HG03354 (cell line): ENCODE measurements at regions not wholly inside any gene's neighbourhood (a gene's known extent, or its start where the extent isn't known, plus 50 kb on each side); places are given as distances from the start of the nearest gene placed in this dataset.
A peak's percentile ranks its signal among the peaks of the same experiment; 100 is the strongest.

Source experiments
- ATAC-seq: cut with Tn5 transposase; IDR thresholded peaks from one replicate; pipeline ENCODE4 v1.9.1; 2021; ENCODE audit warnings: mild to moderate bottlenecking; ENCODE audit not compliant: unreplicated experiment, poor library complexity, severe bottlenecking

DNA sequence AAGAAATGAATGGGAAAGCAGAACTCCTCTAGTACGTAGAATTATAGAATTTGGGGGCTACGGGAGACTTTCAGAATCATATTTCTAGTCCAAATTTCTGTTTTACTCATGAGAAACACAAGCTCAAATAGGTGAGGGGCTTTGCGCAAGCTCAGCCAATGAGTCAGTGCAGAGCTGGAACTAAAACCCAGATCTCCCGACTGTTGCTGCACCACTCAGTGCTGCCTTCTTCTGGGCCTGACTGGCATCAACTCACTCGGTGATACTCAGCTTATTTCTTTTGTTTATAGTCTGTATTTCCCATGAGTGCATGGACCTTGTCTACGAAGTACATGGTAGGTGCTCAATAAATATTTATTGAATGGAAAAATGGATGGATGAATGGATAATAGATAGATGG is 280.2 kb downstream of the CDK5RAP2 start:
- no peak for ATAC-seq

DNA sequence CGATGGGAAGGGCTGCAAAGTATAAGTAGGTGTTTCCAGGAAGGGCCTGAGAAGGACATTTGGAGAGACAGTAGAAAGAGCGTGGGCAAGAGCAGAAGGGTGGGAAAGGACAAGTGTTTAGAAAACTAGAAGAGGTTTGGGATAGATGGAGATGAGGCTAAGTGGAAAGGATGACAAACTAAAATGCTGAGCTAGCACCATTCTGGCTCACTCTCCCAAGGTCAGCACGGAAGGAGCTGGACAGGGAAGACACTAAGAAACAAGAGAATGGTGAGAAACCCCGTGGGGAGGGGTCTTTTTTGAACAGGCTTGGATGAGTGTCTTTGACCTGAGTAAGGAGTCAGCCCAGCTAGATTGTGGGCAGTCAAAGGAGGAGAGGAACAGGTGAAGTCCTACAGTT is 286.0 kb downstream of the CDK5RAP2 start:
- no peak for ATAC-seq

DNA sequence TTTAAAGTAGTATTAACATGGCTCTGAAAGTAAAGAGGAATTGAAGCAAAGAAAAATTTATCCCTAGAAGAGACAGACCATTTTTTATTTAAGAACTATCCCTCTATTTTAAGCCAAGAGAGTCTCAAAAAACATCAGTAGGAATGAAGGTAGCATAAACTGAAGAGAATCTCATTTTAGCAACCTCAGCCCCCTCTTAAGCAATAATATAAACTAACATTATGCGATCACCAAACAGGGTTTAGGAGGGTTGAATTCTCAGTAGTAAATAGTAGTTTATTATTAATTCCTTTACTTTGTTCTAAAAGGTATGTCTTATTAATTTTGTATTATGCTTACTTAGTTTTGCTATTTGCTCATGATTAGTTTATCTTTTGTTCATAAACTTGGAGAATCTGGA is 287.4 kb downstream of the CDK5RAP2 start:
- no peak for ATAC-seq

DNA sequence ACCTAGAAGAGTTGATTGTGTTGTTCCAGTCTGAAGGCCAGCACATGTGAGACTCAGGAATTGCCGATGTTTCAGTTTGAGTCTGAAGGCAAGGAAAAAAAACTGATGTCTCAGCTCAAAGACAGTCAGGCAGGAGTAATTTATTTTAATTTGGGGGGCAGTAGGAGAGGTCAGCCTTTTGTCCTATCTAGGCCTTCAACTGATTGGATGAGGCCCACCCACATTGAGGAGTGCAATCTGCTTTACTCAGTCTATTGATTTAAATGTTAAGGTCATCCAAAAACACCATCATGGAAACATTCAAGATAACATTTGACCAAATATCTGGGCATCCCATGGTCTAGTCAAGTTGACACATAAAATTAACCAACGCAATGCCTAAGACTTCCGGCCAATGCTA is 288.9 kb downstream of the CDK5RAP2 start:
- no peak for ATAC-seq

DNA sequence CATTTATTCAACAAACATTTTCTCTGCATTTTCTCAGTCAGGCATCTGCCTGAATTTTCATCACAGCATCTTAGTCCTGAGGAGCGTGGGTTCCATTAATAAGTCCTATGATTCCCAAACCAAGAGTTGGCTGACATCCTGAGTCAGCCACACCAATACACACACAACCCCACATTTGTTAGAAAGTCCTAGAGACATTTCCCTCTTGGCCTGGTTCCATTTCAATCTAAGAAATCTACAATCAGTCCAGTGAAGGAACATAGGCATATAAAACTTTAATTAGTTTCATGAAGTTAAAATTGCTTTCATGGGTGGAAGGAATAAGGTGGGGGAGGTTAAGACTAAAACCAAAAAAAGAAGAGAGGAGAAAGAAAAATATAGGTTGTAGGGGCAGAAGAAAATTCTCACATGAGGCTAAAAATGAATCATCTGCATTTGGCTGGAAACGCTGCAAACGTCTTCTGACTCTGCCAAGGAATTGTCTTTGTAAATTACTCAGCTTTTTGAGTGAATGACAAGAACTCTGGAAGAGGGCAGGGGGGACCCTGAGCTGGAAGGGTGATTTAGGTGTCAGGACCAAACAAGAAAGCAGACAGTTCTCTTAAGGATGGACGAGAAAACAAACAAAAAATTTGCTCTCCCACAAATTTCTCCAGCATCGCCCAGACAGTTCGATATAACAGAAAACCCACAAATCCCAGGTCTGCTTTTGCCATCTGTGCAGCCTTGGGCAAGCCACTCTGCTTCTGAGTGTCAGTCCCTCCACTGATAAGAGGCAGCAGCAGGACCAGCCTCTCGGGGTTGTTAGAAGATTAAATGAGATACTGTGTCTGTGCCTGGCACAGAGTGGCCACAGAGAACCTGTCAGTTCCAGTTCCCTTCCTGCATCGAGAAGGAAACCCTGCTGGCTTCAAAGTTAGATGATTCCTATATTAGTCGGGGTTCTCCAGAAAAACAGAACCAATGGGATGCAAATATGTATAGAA is 289.7 kb downstream of the CDK5RAP2 start:
- ATAC-seq = no peak

DNA sequence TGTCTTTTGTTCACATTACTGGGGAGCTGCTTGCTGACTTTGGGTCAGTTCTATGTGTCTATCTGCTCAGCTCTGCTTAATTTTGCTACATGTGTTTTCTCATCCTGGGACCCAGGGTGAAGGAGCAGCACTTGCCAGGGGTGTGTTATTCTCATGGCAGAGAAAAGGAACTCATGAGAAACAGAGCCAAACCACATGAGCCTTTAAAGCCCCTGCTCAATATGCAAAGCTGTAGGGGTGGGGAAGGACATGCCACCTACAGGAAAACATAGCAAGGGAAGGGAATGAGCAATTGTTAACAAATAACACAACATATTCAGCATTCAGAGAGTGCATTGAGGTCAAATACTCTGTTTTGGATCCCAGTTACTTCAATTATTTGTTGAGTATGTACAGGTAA is 290.9 kb downstream of the CDK5RAP2 start:
- ATAC-seq = no peak

DNA sequence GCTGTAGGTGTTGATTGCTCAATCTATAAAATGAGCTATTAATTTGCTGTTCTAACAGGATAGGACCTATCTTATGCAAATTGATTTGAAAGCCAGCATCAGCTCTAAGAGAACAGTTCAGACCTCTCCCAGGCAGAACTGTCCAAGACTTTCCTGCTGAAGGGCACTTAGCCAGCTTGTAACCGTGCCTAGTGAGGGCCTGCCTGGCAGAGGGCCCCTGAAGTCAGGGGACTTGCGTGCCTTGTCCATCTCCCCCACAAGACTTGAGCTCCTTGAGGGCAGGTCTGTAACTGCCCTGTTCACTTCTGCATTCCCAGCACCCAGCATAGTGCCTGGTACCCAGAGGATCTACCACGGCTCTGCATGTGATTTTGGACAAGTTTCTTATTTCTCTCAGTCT is 293.4 kb downstream of the CDK5RAP2 start:
- ATAC-seq = no peak

DNA sequence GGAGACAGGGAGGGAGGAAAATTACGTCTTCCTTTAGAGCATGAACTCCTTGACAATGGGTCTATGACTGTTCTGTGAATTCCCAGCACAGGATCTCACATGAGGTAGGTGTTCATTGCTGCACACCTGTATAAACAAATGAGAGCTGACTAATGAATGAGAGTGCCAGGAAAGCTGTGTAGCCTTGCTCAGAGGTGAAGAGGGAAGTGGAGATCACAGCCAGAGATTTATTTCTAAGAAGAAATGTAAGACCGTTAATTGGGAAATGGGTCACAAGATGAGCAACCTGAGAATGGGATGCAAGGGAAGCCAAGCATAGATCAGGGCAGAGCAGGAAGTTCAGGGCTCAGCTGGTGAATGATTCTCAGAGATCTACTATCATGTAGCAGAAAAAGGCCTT is 295.1 kb downstream of the CDK5RAP2 start:
- ATAC-seq = no peak

DNA sequence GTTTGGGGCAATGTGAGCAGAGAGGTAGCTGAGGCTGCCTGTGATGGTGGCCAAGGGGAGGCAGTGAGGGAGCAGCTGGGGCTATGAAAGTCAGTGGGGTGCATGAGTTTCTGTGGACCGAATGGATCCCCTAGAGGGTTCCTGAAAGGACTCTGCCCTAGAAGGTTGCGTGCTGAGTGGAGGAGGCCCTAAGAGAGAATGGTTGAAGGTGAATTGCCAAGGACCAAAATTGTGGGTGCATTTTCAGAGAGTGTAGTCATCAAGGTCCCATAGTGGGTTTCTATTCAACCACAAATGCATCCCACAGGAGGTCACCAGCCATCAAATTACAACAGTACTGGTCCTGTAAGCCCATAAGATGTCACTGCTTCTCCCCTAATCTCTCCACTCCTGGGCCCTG is 298.3 kb downstream of the CDK5RAP2 start:
- no peak for ATAC-seq

DNA sequence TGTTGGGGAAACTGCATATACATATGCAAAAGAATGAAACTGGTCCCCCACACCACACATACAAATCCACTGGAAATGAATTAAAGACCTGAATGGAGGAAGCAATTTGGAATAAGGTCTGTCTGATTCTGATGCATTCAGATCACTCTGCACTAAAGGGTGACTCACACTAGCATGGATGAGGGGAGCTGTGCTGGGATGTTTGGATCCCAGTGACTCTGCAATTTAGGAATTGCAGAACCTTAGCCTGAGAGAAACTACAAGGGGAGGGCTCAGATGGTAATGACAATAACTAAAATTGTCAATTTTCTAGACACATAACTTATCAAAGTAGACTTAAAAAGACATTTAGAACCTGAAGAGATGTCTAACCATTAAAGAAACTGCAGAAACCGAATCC is 312.0 kb downstream of the CDK5RAP2 start:
- no peak for ATAC-seq

DNA sequence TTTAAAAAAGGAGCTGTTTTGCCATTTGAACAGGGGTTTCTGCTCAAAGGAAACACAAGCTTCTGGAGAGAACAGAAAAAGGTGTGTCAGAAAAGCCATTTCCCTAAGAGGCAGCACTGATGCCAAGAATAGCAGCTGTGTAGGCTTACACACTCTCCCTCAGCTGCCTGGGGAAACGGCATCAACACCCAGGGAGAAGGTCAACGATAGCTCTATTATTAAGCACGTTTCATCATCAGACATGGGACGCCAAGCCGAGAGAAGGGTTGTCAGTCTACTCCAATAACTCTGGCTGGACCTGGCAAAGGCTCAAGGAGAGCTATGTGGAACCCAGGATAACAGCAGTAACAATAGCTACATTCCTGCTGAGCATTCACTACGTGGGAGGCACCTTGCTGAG is 314.2 kb downstream of the CDK5RAP2 start:
- no peak for ATAC-seq

DNA sequence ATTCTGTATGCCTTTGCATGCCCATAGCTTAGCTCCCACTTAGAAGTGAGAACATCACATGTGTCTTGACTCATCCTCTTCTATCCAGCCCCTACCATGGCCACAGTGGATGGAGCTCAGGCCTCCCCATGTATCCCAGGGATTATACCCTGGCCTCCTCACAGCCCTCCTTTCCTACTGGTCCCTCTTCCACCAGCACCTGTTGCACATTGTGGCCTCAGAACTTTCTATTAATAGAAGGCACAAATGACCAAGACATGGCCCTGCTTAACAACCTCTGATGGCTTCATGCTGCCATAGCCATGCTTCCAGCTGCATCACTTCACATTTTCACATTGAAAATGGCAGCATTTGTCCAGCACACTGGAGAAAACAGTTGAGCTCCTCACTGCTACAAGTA is 315.4 kb downstream of the CDK5RAP2 start:
- no peak for ATAC-seq

DNA sequence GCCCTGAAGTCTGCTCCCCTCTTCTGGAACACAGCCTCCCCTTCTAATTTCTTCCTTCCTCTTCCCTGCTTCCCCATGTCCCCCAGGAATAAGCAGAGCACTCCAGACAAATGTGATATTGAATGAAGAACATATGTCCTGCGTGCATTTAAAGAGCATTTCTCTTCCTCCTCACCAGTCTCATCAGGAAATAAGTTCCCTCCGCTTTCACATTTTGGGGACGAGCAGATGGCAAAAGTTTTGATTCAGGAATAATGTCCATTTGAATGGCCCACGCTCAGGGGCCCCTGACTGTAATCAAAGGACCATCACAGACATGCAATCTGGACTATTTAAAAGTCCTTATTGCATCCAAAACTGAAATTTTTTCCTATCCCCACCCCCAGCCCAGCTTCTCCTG is 316.1 kb downstream of the CDK5RAP2 start:
- ATAC-seq = no peak

DNA sequence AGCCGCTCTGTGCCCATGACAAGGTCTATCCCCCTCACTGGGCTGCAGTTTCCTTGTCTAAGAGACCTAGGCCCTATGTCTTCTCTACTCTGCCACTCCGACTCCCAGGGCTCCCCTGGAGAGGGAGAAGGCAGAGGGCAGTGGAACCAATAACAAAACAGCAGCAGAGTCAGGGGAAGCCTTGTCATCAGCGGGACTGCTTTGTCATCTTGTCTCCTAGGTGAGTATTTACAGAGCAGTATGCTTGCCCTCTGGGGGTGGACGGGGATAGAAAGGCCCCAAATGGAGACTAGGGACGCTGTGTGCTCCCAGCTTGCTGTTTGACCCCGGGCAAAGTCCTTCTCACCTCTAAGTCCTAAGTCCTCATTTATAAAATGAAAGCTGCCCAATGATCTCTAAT is 318.5 kb downstream of the CDK5RAP2 start:
- ATAC-seq = no peak

DNA sequence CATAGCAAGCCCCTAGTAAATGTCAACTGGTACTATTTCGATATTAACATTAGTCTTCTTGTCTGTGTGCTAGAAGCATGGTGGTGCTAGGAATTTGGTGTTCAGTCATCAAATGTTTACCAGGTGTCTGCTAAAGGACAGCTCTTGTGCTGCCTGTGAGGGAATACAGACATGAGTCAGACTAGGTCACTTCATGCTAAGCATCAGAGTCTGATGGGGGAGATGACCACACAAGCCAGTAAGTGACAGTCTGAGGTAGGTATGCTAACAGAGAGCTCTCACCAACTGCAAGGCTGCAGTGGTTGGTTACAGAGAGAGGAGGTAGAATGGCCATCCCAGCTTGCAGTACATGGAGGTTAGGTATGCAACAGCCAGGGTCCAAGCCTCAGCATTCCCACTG is 320.9 kb downstream of the CDK5RAP2 start:
- ATAC-seq = peak; percentile 61

DNA sequence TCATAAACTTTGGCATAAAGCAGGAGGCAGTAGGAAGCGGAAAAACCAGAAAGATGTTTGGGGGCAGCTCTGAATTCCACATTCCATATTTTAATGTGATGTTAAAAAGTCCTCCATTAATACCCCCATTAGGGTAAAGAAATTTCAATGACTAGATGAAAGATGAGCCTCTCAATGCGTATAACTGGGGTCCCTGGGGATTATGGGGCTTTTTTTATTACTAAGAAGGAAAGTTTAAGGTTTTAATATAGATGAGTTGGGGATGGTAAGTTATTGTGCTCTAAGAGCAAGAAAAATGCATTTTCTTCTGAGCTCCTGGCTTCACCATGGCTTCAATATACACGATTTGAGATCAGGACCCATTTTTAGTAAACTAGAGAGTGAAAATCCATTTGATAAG is 321.9 kb downstream of the CDK5RAP2 start:
- ATAC-seq = no peak

DNA sequence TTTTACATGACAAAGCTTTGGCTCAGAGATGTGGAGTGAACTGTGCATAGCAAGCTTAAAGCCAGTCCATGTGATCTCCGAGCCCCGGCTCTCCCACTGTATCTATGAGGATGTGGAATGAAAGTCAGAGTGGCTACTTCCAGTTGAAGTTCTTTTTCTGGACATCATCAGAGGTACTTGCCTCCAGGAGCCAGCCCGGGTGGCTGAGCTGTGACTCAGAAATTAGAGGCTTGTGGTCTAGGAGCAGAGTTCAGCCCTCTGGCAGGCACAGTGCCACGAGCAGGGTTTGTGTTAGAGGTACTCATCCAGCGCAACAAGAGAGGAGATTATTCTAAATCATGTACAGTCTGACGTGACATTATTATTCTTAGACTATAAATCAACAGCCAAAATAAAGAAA is 322.5 kb downstream of the CDK5RAP2 start:
- no peak for ATAC-seq

DNA sequence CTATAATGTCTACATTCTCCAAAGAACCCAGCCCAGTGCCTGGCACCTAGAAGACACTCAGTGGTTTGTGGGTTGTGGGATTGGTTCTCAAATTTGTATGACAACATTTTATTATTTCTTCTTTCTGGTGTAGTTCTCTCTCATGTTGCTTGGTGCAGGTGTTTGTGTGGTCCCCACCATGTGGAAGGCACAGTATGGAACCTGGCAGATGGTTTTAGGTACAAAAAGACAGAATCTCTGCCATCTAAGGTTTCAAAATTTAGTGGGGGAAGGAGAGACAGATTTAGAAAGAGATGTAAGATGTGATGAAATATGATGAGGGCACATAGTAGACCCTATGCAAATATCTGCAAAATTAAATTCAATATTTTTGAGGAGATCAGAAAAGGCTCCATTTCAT is 323.8 kb downstream of the CDK5RAP2 start:
- no peak for ATAC-seq

DNA sequence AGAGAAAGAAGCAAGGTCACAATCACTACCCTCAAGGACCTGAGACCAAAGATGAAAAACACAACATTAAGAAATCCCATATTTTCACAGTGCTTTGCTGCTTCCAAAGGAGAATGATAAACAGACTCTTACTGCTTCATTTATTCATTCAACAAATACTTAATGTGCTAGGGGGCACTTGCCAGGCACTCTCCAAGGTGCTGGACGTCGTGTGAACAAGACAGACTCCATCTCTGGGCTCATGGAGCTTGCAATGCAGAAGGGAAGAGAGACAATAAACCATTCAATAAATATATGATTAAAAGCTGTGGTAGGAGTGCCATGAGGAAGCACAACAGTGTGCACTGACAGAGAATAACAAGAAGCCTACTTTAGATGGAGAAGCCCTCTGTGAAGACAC is 327.7 kb downstream of the CDK5RAP2 start:
- ATAC-seq = no peak

DNA sequence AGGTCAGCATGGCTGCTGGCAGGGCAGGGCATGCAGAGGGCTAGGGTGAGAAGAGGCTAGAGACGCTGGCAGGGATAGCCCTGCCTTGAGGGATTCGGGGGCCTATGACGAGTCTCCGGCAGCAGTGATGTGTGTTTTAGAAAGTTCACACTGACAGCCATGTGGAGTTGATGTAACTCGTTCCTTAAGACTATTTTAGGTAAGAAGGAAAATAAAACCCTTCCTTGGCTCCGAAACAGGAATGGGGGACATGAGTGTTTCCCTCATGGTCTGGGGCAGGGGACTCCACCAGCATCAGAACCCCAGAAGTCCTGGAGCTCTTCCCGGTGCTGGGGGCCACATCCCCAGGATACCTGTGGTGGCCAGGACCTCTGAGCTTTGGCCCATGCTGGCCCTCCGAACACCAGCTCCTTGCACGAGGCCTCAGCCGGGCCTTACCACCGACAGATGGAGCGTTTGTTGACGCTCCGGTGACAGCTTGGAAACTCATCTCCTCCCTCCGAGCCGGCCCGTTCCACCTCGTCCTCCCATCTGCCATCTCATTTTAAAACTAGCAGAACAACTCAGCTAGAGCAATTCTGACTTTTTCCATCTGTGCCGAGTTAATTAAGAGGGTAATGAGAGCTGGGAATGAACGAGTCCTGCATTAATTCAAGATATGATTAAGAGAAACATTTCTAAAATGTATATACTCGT is 337.7 kb downstream of the CDK5RAP2 start:
- no peak for ATAC-seq

DNA sequence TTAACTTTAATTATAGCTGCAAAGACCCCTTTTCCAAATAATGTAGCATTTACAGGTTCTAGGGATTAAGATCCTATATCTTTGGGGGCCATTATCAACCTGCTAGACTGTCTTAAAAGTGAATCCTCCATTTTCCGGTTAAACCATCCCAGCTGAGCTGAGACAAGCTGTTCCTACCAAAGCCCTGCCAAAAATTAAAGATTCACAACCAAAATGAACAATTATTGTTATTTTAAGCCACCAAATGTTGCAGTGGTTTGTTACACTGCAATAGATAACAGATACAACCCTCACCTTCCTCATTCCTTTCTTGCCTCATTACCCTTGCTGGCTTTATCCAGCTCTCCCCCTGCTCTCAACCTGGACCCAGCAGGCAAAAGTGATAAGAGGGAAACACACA is 343.4 kb downstream of the CDK5RAP2 start:
- no peak for ATAC-seq
